ENCODE measurements at regions not wholly inside any gene's neighbourhood (a gene's known extent, or its start where the extent isn't known, plus 50 kb on each side); places are given as distances from the start of the nearest gene placed in this dataset.

DNA sequence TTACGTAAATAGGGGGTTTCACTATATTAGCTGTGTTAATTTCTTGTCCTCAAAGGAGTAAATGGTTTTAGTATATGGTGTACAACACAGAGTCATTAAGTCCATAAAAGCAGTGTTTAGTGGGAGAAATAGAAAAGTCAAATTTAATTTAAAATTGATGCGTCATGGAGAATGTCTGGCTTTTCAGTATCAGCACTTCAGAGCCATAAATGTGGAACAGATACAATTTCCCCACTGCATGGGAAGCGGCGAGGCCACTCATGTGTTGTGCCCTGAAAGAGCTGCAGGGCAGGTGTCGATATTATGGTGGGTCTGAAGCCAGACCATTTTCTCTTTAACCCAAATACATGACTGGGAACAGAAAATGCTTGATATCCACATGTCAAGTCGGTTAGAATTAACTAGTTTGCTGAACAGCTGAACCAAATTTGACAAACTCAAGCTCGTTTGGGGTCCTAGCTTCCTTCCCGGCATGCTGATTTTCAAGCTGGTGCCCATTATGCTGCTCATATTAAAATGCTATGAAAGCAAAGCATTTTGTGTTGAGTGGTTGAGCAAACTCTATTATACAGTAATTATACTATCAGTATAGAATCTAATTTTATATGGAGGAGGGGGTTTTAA is 364.6 kb upstream of the TBL1XR1 start:
- Histone ChIP-seq H3K4me3 (ENCODE audit: extremely low read depth in 1 of 4, insufficient read depth in 2 of 4, low read depth in 3 of 4, low read length in 4 of 4) (no peak overlapping the region), H4K91ac (replicated peaks; ENCODE audit: insufficient read length, low read length) (no peak overlapping the region), H3K23me2 (ENCODE audit: low read depth, low read length) (no peaks in the 10 kb centered on the region), H3K27ac (ENCODE audit: low read depth, low read length) (no peak overlapping the region), H2BK12ac (ENCODE audit: low read depth, low read length) (no peak overlapping the region), H3K9ac (replicated peaks in 1 of 4; ENCODE audit: extremely low read depth in 1 of 4, low read depth in 3 of 4, low read length in 3 of 4) (no peak overlapping the region), H2AFZ (ENCODE audit: low read length) (no peak overlapping the region), H3K79me1 (ENCODE audit: low read depth, low read length) (no peaks in the 10 kb centered on the region), H2BK120ac (replicated peaks; ENCODE audit: low read depth, low read length) (no peak overlapping the region), H2BK20ac (ENCODE audit: low read length) (no peak overlapping the region), H3K9me3 (ENCODE audit: insufficient read depth in 2 of 2, low read depth in 1 of 2, low read length in 1 of 2) (no peaks in the 10 kb centered on the region), H4K8ac (ENCODE audit: extremely low read depth, insufficient read depth, low read length) (no peak overlapping the region), H3K4me2 (ENCODE audit: insufficient read depth in 1 of 2, low read depth in 2 of 2, low read length in 2 of 2) (no peak overlapping the region), H3K18ac (ENCODE audit: extremely low read depth, low read length) (no peak overlapping the region), H4K5ac (ENCODE audit: insufficient read length, low read depth, low read length) (no peak overlapping the region), H3K56ac (replicated peaks; ENCODE audit: insufficient read length, low read depth, low read length) (no peak overlapping the region), H3K14ac (ENCODE audit: insufficient read length) (no peak overlapping the region), H3K4ac (replicated peaks; ENCODE audit: insufficient read length, low read depth, low read length) (no peak overlapping the region), H2BK15ac (ENCODE audit: low read length) (no peak overlapping the region), H3K23ac (ENCODE audit: insufficient read length) (no peak overlapping the region), H2BK5ac (ENCODE audit: low read depth, low read length) (no peak overlapping the region), H3K4me1 (replicated peaks in 1 of 4; ENCODE audit: control insufficient read depth in 3 of 4, insufficient read depth in 4 of 4, low read length in 3 of 4) (peaks cover 0 to 4% (median 0%) of the 10 kb centered on the region in 4 experiments; a peak in 3 of 7 replicates), H3K27me3 (replicated peaks in 1 of 4; ENCODE audit: control insufficient read depth in 3 of 4, extremely low read depth in 1 of 4, insufficient read depth in 3 of 4, low read length in 3 of 4) (no peaks in the 10 kb centered on the region), H3K36me3 (ENCODE audit: control insufficient read depth in 2 of 4, insufficient read depth in 4 of 4, low read length in 3 of 4) (no peaks in the 10 kb centered on the region), H2AK5ac (ENCODE audit: low read depth, low read length) (no peak overlapping the region), H3K79me2 (ENCODE audit: control insufficient read depth in 1 of 2, insufficient read depth in 2 of 2, low read length in 2 of 2) (no peaks in the 10 kb centered on the region), H4K20me1 (replicated peaks in 1 of 2; ENCODE audit: control insufficient read depth in 1 of 2, insufficient read depth in 2 of 2, low read length in 2 of 2) (no peaks in the 10 kb centered on the region)
- POLR2A ChIA-PET (ENCODE audit: partially characterized antibody), result no interaction called here
- DNase-seq (ENCODE audit: low read depth in 1 of 2, low spot score in 2 of 2), result no peak
- CTCF ChIA-PET (ENCODE audit: partially characterized antibody), result no interaction called here
- FAIRE-seq, result no peak
- WGBS, 2 experiments (ENCODE audit: extremely low coverage in 1 of 2, insufficient coverage in 1 of 2, insufficient read length in 1 of 2, insufficient replicate concordance in 2 of 2, low coverage in 1 of 2, low lambda C conversion rate in 2 of 2, missing lambda C conversion rate in 1 of 2), result 90% methylated on average over 8 of the region's 8 CpGs; no CpG with 5 or more reads in 1 of the 2 experiments
- TF ChIP-seq CEBPB (IDR thresholded peaks at IDR 0.05; ENCODE audit: low read depth, low read length), result no peak
- no peak for TF ChIP-seq SRF (IDR thresholded peaks at IDR 0.05; ENCODE audit: low read depth, low read length)
